ENCODE measurements at regions not wholly inside any gene's neighbourhood (a gene's known extent, or its start where the extent isn't known, plus 50 kb on each side); places are given as distances from the start of the nearest gene placed in this dataset.

DNA sequence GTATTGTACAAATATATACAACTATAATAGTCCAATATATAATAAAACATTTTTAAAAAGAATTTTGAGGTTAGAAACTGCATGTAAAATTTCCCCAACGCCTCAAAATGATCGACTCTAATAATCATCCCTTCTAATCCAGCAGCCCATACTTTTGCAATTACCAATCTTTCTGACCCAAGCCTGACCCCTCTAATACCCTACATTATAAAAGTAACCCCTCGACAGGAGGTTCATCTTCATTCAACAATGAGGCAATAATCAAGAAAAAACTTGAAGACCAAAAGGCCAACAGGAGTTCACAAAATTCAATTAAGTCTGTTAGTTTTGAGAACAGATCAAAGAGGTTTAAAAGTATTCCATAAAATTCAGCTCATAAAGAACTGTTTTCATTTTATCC lies 393.5 kb downstream of the GPM6A start:
- TF ChIP-seq, protein P1, sequence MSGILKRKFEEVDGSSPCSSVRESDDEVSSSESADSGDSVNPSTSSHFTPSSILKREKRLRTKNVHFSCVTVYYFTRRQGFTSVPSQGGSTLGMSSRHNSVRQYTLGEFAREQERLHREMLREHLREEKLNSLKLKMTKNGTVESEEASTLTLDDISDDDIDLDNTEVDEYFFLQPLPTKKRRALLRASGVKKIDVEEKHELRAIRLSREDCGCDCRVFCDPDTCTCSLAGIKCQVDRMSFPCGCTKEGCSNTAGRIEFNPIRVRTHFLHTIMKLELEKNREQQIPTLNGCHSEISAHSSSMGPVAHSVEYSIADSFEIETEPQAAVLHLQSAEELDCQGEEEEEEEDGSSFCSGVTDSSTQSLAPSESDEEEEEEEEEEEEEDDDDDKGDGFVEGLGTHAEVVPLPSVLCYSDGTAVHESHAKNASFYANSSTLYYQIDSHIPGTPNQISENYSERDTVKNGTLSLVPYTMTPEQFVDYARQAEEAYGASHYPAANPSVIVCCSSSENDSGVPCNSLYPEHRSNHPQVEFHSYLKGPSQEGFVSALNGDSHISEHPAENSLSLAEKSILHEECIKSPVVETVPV (CRISPR knock-in tag; IDR thresholded peaks at IDR 0.05), result no peak
- TF ChIP-seq GLIS3 (CRISPR knock-in tag; IDR thresholded peaks at IDR 0.05) (no peak), ZFP30 (CRISPR knock-in tag; IDR thresholded peaks at IDR 0.05) (no peak), ZNF8 (CRISPR knock-in tag; IDR thresholded peaks at IDR 0.05) (no peak), ARNTL (CRISPR knock-in tag; IDR thresholded peaks at IDR 0.05; ENCODE audit: borderline replicate concordance, low read depth) (no peak), SNAI2 (CRISPR knock-in tag; IDR thresholded peaks at IDR 0.05) (no peak), TCF4 (CRISPR knock-in tag; IDR thresholded peaks at IDR 0.05; ENCODE audit: borderline replicate concordance) (no peak), CSDC2 (CRISPR knock-in tag; IDR thresholded peaks at IDR 0.05) (no peak), ZFP3 (CRISPR knock-in tag; IDR thresholded peaks at IDR 0.05) (no peak), ISL1 (CRISPR knock-in tag; IDR thresholded peaks at IDR 0.05) (no peak), ZNF565 (CRISPR knock-in tag; conservative IDR thresholded peaks at IDR 0.05; ENCODE audit: low read depth) (no peak)
- TF ChIP-seq, protein P2, sequence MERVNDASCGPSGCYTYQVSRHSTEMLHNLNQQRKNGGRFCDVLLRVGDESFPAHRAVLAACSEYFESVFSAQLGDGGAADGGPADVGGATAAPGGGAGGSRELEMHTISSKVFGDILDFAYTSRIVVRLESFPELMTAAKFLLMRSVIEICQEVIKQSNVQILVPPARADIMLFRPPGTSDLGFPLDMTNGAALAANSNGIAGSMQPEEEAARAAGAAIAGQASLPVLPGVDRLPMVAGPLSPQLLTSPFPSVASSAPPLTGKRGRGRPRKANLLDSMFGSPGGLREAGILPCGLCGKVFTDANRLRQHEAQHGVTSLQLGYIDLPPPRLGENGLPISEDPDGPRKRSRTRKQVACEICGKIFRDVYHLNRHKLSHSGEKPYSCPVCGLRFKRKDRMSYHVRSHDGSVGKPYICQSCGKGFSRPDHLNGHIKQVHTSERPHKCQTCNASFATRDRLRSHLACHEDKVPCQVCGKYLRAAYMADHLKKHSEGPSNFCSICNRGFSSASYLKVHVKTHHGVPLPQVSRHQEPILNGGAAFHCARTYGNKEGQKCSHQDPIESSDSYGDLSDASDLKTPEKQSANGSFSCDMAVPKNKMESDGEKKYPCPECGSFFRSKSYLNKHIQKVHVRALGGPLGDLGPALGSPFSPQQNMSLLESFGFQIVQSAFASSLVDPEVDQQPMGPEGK (CRISPR knock-in tag; IDR thresholded peaks at IDR 0.05; ENCODE audit: borderline replicate concordance), result no peak
